H1 (cell line): ENCODE measurements at regions not wholly inside any gene's neighbourhood (a gene's known extent, or its start where the extent isn't known, plus 50 kb on each side); places are given as distances from the start of the nearest gene placed in this dataset.

Experiments used
- CTCF ChIA-PET: fragments of 300-600 bp; sonication (Branson Sonifier 250); formaldehyde crosslinking; loops from one replicate; lab custom pipeline; 2021; ENCODE audit not compliant: partially characterized antibody; lab: Charles Lee
- POLR2A ChIA-PET: fragments of 300-600 bp; sonication (Branson Sonifier 250); formaldehyde crosslinking; loops from one replicate; lab custom pipeline; 2021; ENCODE audit warnings: inconsistent platforms; ENCODE audit not compliant: partially characterized antibody; lab: Charles Lee
- DNase-seq, 2 experiments: peaks; one replicate each; pipeline versions ENCODE4 v3.0.0 to v3.0.0-alpha.2; 2010 to 2022; ENCODE audit warnings: low spot score in 2 of 2, low read depth in 1 of 2, mixed read lengths in 1 of 2
- FAIRE-seq: peaks from 2 replicates; lab custom pipeline; 2011; peaks lifted over from hg19 to GRCh38; lab: Jason Lieb, UNC
- H2AFZ ChIP-seq: 2 replicates; pipeline ENCODE4 v1.8.1; 2012; ENCODE audit warnings: low read length, inconsistent platforms
- H2AK5ac ChIP-seq: 2 replicates; pipeline ENCODE4 v1.6.1; 2013; ENCODE audit warnings: low read depth, low read length
- H2BK120ac ChIP-seq: replicated peaks from 2 replicates; pipeline ENCODE3; 2013; ENCODE audit warnings: low read depth, low read length, inconsistent platforms
- H2BK12ac ChIP-seq: 2 replicates; pipeline ENCODE4 v1.6.1; 2013; ENCODE audit warnings: low read depth, low read length
- H2BK15ac ChIP-seq: 2 replicates; pipeline ENCODE4 v1.6.1; 2013; ENCODE audit warnings: low read length
- H2BK20ac ChIP-seq: 2 replicates; pipeline ENCODE4 v1.6.1; 2013; ENCODE audit warnings: low read length
- H2BK5ac ChIP-seq: 2 replicates; pipeline ENCODE4 v1.6.1; 2013; ENCODE audit warnings: low read depth, low read length
- H3K14ac ChIP-seq: 2 replicates; pipeline ENCODE4 v1.6.1; 2013; ENCODE audit warnings: inconsistent platforms; ENCODE audit not compliant: insufficient read length
- H3K18ac ChIP-seq: 2 replicates; pipeline ENCODE4 v1.6.1; 2013; ENCODE audit warnings: low read length; ENCODE audit errors: extremely low read depth
- H3K23ac ChIP-seq: 2 replicates; pipeline ENCODE4 v1.6.1; 2013; ENCODE audit warnings: inconsistent platforms; ENCODE audit not compliant: insufficient read length
- H3K23me2 ChIP-seq: 2 replicates; pipeline ENCODE4 v1.6.1; 2013; ENCODE audit warnings: low read depth, low read length
- H3K27ac ChIP-seq: 2 replicates; pipeline ENCODE4 v1.6.1; 2011; ENCODE audit warnings: low read depth, low read length, inconsistent platforms
- H3K27me3 ChIP-seq, 4 experiments: replicated peaks in 1 of 4; 1 replicate in 1 of 4; 2 replicates in 3 of 4; pipeline versions ENCODE4 v1.6.1 to v1.8.1; 2011 to 2013; ENCODE audit warnings: low read length in 3 of 4, mild to moderate bottlenecking in 3 of 4, inconsistent platforms in 2 of 4, mixed read lengths in 2 of 4, moderate library complexity in 1 of 4; ENCODE audit not compliant: control insufficient read depth in 3 of 4, insufficient read depth in 3 of 4; ENCODE audit errors: extremely low read depth in 1 of 4
- H3K36me3 ChIP-seq, 4 experiments: 2 replicates each; pipeline versions ENCODE4 v1.6.1 to v1.8.1; 2011 to 2013; ENCODE audit warnings: mild to moderate bottlenecking in 4 of 4, low read length in 3 of 4, moderate library complexity in 2 of 4, control low read depth in 1 of 4, inconsistent platforms in 1 of 4; ENCODE audit not compliant: insufficient read depth in 4 of 4, control insufficient read depth in 2 of 4
- H3K4ac ChIP-seq: replicated peaks from 2 replicates; pipeline ENCODE3; 2013; ENCODE audit warnings: low read length, low read depth, mixed read lengths, inconsistent platforms; ENCODE audit not compliant: insufficient read length
- H3K4me1 ChIP-seq, 4 experiments: replicated peaks in 1 of 4; 1 replicate in 1 of 4; 2 replicates in 3 of 4; pipeline versions ENCODE4 v1.6.1 to v1.8.1; 2011 to 2013; ENCODE audit warnings: low read length in 3 of 4, inconsistent platforms in 2 of 4, mixed read lengths in 1 of 4; ENCODE audit not compliant: insufficient read depth in 4 of 4, control insufficient read depth in 3 of 4
- H3K4me2 ChIP-seq, 2 experiments: 2 replicates each; pipeline versions ENCODE4 v1.6.1 to v1.8.1; 2011 to 2013; ENCODE audit warnings: low read depth in 2 of 2, low read length in 2 of 2, control low read depth in 1 of 2, inconsistent platforms in 1 of 2, mild to moderate bottlenecking in 1 of 2; ENCODE audit not compliant: insufficient read depth in 1 of 2
- H3K4me3 ChIP-seq, 4 experiments: fragments of 200-600, 300-600 bp in 1 of 4; sonication (generic), shearing (Covaris generic), sonication (Bioruptor Twin) in 1 of 4; 2 replicates each; pipeline versions ENCODE4 v1.5.1 to v1.8.1; 2011 to 2016; ENCODE audit warnings: low read length in 4 of 4, low read depth in 3 of 4, control low read depth in 2 of 4, inconsistent platforms in 2 of 4, mild to moderate bottlenecking in 2 of 4, mixed read lengths in 1 of 4, moderate library complexity in 1 of 4; ENCODE audit not compliant: insufficient read depth in 2 of 4; ENCODE audit errors: extremely low read depth in 1 of 4
- H3K56ac ChIP-seq: replicated peaks from 2 replicates; pipeline ENCODE3; 2013; ENCODE audit warnings: low read depth, mild to moderate bottlenecking, mixed read lengths, low read length, inconsistent platforms; ENCODE audit not compliant: insufficient read length
- H3K79me1 ChIP-seq: 2 replicates; pipeline ENCODE4 v1.6.1; 2013; ENCODE audit warnings: low read depth, low read length, control low read depth
- H3K79me2 ChIP-seq, 2 experiments: 2 replicates each; pipeline versions ENCODE4 v1.6.1 to v1.8.1; 2012 to 2013; ENCODE audit warnings: low read length in 2 of 2, mild to moderate bottlenecking in 2 of 2, inconsistent platforms in 1 of 2; ENCODE audit not compliant: insufficient read depth in 2 of 2, control insufficient read depth in 1 of 2
- H3K9ac ChIP-seq, 4 experiments: replicated peaks in 1 of 4; 1 replicate in 1 of 4; 2 replicates in 3 of 4; pipeline versions ENCODE4 v1.6.1 to v1.8.1; 2011 to 2013; ENCODE audit warnings: low read depth in 3 of 4, low read length in 3 of 4, control low read depth in 2 of 4, mild to moderate bottlenecking in 2 of 4, moderate library complexity in 2 of 4, inconsistent platforms in 1 of 4; ENCODE audit errors: extremely low read depth in 1 of 4
- H3K9me3 ChIP-seq, 2 experiments: 2 replicates each; pipeline versions ENCODE4 v1.6.1 to v1.8.1; 2012 to 2013; ENCODE audit warnings: mild to moderate bottlenecking in 2 of 2, moderate library complexity in 2 of 2, control low read depth in 1 of 2, inconsistent platforms in 1 of 2, low read depth in 1 of 2, low read length in 1 of 2, mixed read lengths in 1 of 2; ENCODE audit not compliant: insufficient read depth in 2 of 2
- H4K20me1 ChIP-seq, 2 experiments: replicated peaks in 1 of 2; 2 replicates each; pipeline versions ENCODE3 to v1.8.1; 2011 to 2013; ENCODE audit warnings: inconsistent platforms in 2 of 2, low read length in 2 of 2, mild to moderate bottlenecking in 1 of 2; ENCODE audit not compliant: insufficient read depth in 2 of 2, control insufficient read depth in 1 of 2
- H4K5ac ChIP-seq: 2 replicates; pipeline ENCODE4 v1.6.1; 2013; ENCODE audit warnings: low read length, low read depth, mixed read lengths, inconsistent platforms; ENCODE audit not compliant: insufficient read length
- H4K8ac ChIP-seq: 2 replicates; pipeline ENCODE4 v1.8.0; 2013; ENCODE audit warnings: mild to moderate bottlenecking, moderate library complexity, low read length, inconsistent platforms; ENCODE audit not compliant: insufficient read depth; ENCODE audit errors: extremely low read depth
- H4K91ac ChIP-seq: replicated peaks from 2 replicates; pipeline ENCODE3; 2013; ENCODE audit warnings: low read length, mixed read lengths, inconsistent platforms; ENCODE audit not compliant: insufficient read length
- SRF ChIP-seq: IDR thresholded peaks from 2 replicates; pipeline ENCODE4 v1.6.1; 2011; ENCODE audit warnings: mild to moderate bottlenecking, low read depth, low read length, moderate library complexity
- WGBS, 2 experiments: shearing (Covaris generic) in 1 of 2; methylation state at CpG; one replicate each; pipeline versions ENCODE4 v1.1.6 to v1.1.7; 2013 to 2015; ENCODE audit warnings: low lambda C conversion rate in 2 of 2, mixed read lengths in 2 of 2, inconsistent platforms in 1 of 2, low coverage in 1 of 2, missing lambda C conversion rate in 1 of 2; ENCODE audit not compliant: insufficient replicate concordance in 2 of 2, insufficient coverage in 1 of 2, insufficient read length in 1 of 2; ENCODE audit errors: extremely low coverage in 1 of 2, missing lambda C conversion rate in 1 of 2; 5-methylcytosine and 5-hydroxymethylcytosine counted together
- TF ChIP-seq, protein P1 (sequence below): IDR thresholded peaks from 2 replicates; pipeline ENCODE4 v1.6.1; 2012; ENCODE audit warnings: inconsistent platforms

DNA sequence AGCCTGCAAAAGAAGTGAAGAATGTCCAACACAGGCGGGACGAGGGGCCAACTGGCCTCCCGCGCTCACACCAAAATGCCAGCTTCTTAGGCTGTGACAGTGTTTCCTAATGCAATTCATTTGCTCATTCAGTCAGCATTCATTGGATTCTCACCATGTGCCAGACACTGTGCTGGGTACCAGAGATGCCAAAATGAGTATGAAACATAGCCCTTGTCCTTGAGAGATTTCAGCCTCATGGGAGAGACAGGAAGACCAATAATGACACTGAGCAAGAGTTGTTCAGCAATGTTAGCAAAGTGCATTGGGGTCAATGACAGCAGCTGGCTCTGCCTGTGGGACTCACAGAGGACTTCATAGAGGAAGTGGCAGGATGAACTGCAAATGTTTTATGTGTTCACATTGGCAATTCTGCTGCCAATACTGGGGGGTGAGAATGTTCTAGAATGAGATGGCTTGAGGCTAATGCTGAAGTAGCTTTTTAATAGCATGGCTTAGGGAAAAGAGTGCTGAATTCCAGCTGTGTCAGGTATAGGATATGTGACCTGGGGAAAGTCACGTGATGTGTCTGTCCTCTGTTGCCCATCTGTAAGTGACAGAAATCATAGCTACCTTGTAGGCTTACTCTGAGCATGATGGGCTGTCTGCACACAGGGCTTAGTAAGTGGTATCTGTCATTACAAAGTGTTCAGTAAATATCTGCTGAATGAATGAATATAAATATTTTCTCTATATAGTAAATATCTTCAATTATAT lies 58.3 kb upstream of the KIF26B start:
- Histone ChIP-seq H3K27me3 (no peaks in the 10 kb centered on the region), H3K27ac (no peak overlapping the region), H2BK120ac (no peak overlapping the region), H3K4me2 (no peak overlapping the region), H4K8ac (no peak overlapping the region), H3K4me3 (no peak overlapping the region), H4K91ac (no peak overlapping the region), H2BK15ac (no peak overlapping the region), H3K18ac (no peak overlapping the region), H2BK20ac (no peak overlapping the region), H3K23ac (no peak overlapping the region), H2BK5ac (no peak overlapping the region), H2AFZ (no peak overlapping the region), H2BK12ac (no peak overlapping the region), H3K4ac (no peak overlapping the region), H3K14ac (no peak overlapping the region), H3K9ac (no peak overlapping the region), H4K20me1 (no peaks in the 10 kb centered on the region), H3K4me1 (peaks cover 0 to 2% (median 0%) of the 10 kb centered on the region in 4 experiments; a peak in 1 of 7 replicates), H3K23me2 (no peaks in the 10 kb centered on the region), H3K79me1 (no peaks in the 10 kb centered on the region), H3K56ac (no peak overlapping the region), H3K79me2 (no peaks in the 10 kb centered on the region), H3K36me3 (no peaks in the 10 kb centered on the region; a peak in 1 of 8 replicates), H3K9me3 (no peaks in the 10 kb centered on the region), H4K5ac (no peak overlapping the region)
- ChIA-PET POLR2A (no interaction called here), CTCF (interaction anchor here (1.0 kb wide), 1 partner anchor 17 kb away, joined by 3 read pairs; no protein-coding TSS in a partner anchor)
- DNase-seq = no peak
- FAIRE-seq = no peak
- 91% methylated on average over 5 of the region's 5 CpGs; no CpG with 5 or more reads in 1 of the 2 experiments for WGBS, 2 experiments
- TF ChIP-seq SRF = no peak
- TF ChIP-seq, protein P1, sequence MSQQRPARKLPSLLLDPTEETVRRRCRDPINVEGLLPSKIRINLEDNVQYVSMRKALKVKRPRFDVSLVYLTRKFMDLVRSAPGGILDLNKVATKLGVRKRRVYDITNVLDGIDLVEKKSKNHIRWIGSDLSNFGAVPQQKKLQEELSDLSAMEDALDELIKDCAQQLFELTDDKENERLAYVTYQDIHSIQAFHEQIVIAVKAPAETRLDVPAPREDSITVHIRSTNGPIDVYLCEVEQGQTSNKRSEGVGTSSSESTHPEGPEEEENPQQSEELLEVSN = no peak
- TF ChIP-seq, all 59 proteins: peak for 0
- H2AK5ac ChIP-seq = no peak overlapping the region
